GM12864 (cell line): ENCODE measurements at regions not wholly inside any gene's neighbourhood (a gene's known extent, or its start where the extent isn't known, plus 50 kb on each side); places are given as distances from the start of the nearest gene placed in this dataset.

Source experiments
- DNase-seq: peaks from one replicate; pipeline ENCODE4 v3.0.0-alpha.2; 2011; ENCODE audit warnings: low read depth
- H3K4me3 ChIP-seq: 2 replicates; pipeline ENCODE4 v1.5.1; 2011; ENCODE audit warnings: mild to moderate bottlenecking, low read depth, low read length, control low read depth
- TF ChIP-seq, protein P1 (sequence below): IDR thresholded peaks from 2 replicates; pipeline ENCODE4 v1.5.1; 2011; ENCODE audit warnings: low read depth, mild to moderate bottlenecking, moderate library complexity, low read length, control low read depth, inconsistent platforms; ENCODE audit errors: missing control alignments

DNA sequence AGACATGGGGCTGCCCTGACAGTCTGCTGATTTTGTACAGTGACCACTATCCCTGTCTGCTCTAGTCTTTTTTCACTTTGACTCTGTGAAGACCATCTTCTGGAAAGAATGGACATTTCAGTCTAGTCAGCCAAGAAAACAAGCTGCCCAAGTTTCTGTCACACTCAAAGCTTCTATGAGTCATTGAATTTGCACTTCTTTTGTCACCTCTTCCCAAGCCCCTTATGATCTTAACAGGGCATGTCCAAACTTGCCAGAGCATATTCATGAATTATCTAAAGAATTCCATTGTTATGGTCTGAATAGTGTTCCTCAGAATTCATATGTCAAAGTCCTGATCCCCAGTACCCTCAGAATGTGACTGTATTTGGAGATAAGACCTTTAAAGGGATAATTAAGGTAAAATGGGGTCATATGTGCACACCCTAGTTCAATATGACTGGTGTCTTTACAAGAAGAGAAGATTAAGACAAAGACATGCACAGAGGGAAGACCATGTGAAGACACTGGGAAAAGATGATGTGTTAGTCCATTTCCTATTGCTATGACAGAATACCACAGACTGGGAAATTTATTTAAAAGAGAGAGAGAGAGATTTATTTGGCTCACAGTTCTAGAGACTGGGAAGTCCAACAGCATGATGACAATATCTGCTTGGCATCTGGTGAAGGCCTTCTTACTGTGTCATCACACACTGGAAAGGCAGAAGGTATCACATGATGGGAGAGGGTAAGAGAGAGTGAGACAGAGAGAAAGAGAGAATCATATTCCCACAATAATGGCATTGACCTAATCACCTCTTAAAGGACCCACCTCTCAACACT is 242.6 kb downstream of the BTG1 start:
- H3K4me3 ChIP-seq, result no peak overlapping the region
- DNase-seq, result no peak
- TF ChIP-seq, protein P1, sequence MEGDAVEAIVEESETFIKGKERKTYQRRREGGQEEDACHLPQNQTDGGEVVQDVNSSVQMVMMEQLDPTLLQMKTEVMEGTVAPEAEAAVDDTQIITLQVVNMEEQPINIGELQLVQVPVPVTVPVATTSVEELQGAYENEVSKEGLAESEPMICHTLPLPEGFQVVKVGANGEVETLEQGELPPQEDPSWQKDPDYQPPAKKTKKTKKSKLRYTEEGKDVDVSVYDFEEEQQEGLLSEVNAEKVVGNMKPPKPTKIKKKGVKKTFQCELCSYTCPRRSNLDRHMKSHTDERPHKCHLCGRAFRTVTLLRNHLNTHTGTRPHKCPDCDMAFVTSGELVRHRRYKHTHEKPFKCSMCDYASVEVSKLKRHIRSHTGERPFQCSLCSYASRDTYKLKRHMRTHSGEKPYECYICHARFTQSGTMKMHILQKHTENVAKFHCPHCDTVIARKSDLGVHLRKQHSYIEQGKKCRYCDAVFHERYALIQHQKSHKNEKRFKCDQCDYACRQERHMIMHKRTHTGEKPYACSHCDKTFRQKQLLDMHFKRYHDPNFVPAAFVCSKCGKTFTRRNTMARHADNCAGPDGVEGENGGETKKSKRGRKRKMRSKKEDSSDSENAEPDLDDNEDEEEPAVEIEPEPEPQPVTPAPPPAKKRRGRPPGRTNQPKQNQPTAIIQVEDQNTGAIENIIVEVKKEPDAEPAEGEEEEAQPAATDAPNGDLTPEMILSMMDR, result no peak

GRCh38 chr12:91901381-91902074 is 244.1 kb downstream of the BTG1 start:
- TF ChIP-seq, protein P1, result no peak
- H3K4me3 ChIP-seq, result no peak overlapping the region
- DNase-seq, result no peak

DNA sequence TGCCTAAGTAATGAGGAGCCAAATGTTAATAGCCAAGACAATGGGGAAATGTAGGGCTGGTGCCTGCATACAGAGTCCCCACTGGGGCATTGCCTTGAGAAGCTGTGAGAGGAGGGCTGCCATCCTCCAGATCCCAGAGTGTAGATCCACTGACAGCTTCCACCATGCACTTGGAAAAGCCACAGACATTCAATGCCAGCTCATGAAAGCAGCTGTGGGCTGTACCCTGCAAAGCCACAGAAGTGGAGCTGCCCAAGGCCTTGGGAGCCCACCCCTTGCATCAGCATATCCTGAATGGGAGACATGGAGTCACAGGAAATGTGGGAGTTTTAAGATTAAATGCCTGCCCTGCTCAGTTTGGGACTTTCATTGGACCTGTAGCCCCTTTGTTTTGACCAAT is 244.7 kb downstream of the BTG1 start:
- TF ChIP-seq, protein P1, result no peak
- no peak overlapping the region for H3K4me3 ChIP-seq
- no peak for DNase-seq

DNA sequence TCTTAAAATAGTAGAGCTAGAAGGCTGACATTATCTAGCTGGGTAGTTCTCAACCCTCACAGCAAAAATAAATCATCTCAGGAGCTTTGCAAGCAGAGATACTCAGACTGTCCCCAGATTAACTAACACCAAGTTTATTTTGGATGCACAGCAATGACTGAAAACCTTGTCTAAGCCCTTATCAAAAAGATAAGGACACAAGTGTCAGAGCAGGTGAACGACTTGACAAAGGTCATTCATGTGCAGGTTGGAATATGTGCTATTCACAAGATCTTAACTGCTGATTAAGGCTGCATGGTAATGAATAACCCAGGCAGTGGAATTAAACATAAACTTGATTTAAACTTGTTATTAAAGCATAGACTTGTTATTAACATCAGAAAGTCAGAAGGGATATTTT is 246.6 kb downstream of the BTG1 start:
- TF ChIP-seq, protein P1, result no peak
- H3K4me3 ChIP-seq, result no peak overlapping the region
- DNase-seq, result no peak

DNA sequence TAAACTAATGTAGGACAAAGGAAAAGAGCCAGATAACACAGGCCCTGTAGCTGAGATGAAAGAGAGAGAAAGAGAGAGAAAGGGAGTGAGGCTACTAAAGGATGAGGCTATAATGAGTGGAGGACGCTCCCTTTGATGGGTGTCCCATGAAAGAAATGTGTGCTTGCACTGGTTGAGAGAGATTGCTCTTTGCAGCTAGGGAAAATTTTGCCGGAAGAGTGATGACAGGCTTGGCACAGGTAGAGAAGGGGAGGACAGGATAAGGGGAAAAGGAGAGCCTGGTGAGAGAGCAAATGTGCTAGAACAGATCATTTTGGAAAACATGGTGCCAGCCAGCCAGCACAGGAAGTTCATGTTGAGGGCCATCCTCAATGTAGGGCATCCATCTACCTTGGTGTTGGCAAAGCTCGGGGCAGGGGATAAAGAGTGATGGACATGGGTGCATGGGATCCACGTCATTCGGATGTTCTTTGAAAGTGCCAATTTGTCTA is 248.6 kb downstream of the BTG1 start:
- no peak for DNase-seq
- TF ChIP-seq, protein P1, result no peak
- H3K4me3 ChIP-seq, result no peak overlapping the region

DNA sequence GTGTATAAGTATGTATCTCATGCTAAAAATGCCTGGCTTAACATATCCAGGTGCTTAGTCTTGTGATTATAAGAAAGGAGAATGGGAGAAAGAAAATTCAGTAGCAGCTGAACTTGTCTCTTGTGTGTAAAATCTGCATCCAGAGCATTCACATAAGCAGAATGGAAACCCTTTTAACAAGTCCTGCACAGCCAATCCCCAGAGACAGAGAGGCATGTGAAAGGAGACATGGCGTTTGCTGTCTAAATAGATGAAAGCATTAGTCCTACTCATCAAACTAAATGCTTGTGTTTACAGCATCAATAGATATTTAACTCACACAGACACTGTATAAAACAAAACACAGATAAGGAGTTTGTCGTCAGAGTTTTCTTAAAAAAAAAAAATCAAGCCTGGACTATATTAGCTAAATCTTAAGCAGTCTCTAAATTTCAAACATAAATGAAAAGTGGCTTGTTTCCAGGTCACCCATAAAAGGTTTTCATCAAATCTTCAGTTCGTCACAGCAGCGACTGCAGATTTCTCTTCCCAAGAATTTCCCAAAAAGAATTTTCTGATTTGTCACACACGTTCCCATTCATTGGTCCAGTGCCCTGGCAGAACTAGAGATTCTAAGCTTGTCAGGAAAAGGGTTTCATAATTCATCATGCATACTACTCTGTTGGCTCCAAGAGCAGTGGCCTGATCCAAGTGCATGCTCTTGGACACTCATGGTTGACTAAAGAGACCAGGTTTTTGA is 249.2 kb downstream of the BTG1 start:
- TF ChIP-seq, protein P1, result no peak
- no peak for DNase-seq

More for the DNA sequence above, 249.2 kb downstream of the BTG1 start:
- no peak overlapping the region for H3K4me3 ChIP-seq
